ENCODE measurements at regions not wholly inside any gene's neighbourhood (a gene's known extent, or its start where the extent isn't known, plus 50 kb on each side); places are given as distances from the start of the nearest gene placed in this dataset.

- Histone ChIP-seq H3K9me3 (no peaks in the 10 kb centered on the region), H3K4me3 (no peak overlapping the region), H3K4me1 (no peaks in the 10 kb centered on the region), H3K27ac (no peak overlapping the region), H3K4me2 (no peak overlapping the region)
- CTCF ChIA-PET, result no interaction called here
- 24% methylated on average over 9 of the region's 9 CpGs for WGBS (ENCODE audit: missing lambda C conversion rate)
- POLR2A ChIA-PET, result no interaction called here
- ATAC-seq (no peak), DNase-seq (ENCODE audit: low read depth in 1 of 2, low spot score in 1 of 2) (no peak), FAIRE-seq (no peak)
- TF ChIP-seq ZSCAN20 (CRISPR knock-in tag; IDR thresholded peaks at IDR 0.05) (no peak), KDM5A (IDR thresholded peaks at IDR 0.05) (no peak), CHD2 (IDR thresholded peaks at IDR 0.05; ENCODE audit: low read length, partially characterized antibody) (no peak), MAFK (IDR thresholded peaks at IDR 0.05; ENCODE audit: partially characterized antibody) (no peak), TP53 (CRISPR knock-in tag; IDR thresholded peaks at IDR 0.05) (no peak), NPAS2 (CRISPR knock-in tag; IDR thresholded peaks at IDR 0.05; ENCODE audit: borderline replicate concordance) (no peak), RNF2 (IDR thresholded peaks at IDR 0.05; ENCODE audit: borderline replicate concordance, low read depth) (no peak), ZFP36 (IDR thresholded peaks at IDR 0.05; ENCODE audit: borderline replicate concordance, partially characterized antibody) (no peak), REST (IDR thresholded peaks at IDR 0.05) (no peak), ZC3H11A (IDR thresholded peaks at IDR 0.05) (no peak), BCL3 (IDR thresholded peaks at IDR 0.05) (no peak), FOSB (CRISPR knock-in tag; IDR thresholded peaks at IDR 0.05) (no peak), FOSL2 (IDR thresholded peaks at IDR 0.05) (no peak), FOSL2 (CRISPR knock-in tag; IDR thresholded peaks at IDR 0.05) (no peak)
- TF ChIP-seq, protein P1, sequence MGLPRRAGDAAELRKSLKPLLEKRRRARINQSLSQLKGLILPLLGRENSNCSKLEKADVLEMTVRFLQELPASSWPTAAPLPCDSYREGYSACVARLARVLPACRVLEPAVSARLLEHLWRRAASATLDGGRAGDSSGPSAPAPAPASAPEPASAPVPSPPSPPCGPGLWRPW (IDR thresholded peaks at IDR 0.05), result no peak
- TF ChIP-seq, protein P2, sequence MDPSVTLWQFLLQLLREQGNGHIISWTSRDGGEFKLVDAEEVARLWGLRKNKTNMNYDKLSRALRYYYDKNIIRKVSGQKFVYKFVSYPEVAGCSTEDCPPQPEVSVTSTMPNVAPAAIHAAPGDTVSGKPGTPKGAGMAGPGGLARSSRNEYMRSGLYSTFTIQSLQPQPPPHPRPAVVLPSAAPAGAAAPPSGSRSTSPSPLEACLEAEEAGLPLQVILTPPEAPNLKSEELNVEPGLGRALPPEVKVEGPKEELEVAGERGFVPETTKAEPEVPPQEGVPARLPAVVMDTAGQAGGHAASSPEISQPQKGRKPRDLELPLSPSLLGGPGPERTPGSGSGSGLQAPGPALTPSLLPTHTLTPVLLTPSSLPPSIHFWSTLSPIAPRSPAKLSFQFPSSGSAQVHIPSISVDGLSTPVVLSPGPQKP (IDR thresholded peaks at IDR 0.05; ENCODE audit: low read depth, low read length), result no peak
- TF ChIP-seq, protein P3, sequence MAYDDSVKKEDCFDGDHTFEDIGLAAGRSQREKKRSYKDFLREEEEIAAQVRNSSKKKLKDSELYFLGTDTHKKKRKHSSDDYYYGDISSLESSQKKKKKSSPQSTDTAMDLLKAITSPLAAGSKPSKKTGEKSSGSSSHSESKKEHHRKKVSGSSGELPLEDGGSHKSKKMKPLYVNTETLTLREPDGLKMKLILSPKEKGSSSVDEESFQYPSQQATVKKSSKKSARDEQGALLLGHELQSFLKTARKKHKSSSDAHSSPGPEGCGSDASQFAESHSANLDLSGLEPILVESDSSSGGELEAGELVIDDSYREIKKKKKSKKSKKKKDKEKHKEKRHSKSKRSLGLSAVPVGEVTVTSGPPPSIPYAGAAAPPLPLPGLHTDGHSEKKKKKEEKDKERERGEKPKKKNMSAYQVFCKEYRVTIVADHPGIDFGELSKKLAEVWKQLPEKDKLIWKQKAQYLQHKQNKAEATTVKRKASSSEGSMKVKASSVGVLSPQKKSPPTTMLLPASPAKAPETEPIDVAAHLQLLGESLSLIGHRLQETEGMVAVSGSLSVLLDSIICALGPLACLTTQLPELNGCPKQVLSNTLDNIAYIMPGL (CRISPR knock-in tag; IDR thresholded peaks at IDR 0.05; ENCODE audit: borderline replicate concordance), result no peak
Observed at GRCh38 chr14:44712024-44712815, 205.1 kb upstream of the FSCB start.
